ENCODE measurements at regions not wholly inside any gene's neighbourhood (a gene's known extent, or its start where the extent isn't known, plus 50 kb on each side); places are given as distances from the start of the nearest gene placed in this dataset.

DNA sequence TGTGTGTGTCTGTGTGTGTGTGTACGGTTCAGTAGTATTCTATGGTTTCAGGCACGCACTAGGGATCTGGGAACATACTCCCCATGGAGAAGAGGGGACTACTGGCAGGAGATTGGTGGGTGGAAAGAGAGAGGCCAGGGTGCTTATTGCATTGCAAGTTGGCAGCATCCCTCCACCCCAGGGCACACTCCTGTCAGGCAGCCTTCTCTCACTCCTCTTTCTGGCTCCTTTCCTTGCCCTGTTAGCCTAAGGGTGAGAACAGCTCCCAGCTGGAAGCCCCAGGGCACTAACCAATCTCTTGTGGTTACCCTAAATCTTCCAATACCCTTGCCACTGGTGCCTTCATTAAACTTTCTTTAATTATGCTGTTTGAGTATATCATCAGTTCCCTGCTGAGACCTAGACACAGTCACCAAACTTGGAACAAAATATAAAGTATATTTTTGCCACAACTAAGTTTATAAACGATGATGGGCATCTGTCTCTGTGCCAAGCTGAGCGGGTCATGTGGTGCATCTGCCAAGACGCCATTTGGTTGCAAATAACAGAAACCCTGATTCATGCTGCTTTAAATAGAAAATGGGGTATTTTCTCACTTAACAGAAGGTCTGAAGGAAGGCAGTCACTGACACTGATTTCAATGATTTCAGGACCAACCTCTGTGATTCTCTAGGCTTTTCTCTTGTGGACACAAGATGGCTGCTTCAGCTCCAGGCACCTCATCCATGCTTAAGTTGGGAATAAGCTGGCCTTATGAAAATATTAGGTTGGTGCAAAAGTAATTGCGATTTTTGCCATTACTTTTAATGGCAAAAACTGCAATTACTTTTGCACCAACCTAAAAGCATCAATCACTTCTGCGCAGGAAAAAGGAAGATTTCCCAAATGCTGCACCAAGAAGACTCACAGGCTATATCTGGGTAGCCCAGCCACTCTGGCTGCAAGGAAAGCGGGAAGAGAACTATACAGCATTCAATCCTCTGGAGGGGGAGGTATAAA is 476.9 kb upstream of the PROK2 start:
- H3K4me3 ChIP-seq: no peak overlapping the region
- ATAC-seq: no peak
- H3K36me3 ChIP-seq: no peaks in the 10 kb centered on the region
- H3K9me3 ChIP-seq: no peaks in the 10 kb centered on the region
- 73 to 78% methylated on average over 6 to 8 of the region's 8 CpGs for WGBS, 2 donors (ENCODE audit: low coverage in 1 of 2)
- no peaks in the 10 kb centered on the region for H3K27me3 ChIP-seq
- TF ChIP-seq POLR2A (IDR thresholded peaks at IDR 0.05): no peak
- TF ChIP-seq, protein P1, sequence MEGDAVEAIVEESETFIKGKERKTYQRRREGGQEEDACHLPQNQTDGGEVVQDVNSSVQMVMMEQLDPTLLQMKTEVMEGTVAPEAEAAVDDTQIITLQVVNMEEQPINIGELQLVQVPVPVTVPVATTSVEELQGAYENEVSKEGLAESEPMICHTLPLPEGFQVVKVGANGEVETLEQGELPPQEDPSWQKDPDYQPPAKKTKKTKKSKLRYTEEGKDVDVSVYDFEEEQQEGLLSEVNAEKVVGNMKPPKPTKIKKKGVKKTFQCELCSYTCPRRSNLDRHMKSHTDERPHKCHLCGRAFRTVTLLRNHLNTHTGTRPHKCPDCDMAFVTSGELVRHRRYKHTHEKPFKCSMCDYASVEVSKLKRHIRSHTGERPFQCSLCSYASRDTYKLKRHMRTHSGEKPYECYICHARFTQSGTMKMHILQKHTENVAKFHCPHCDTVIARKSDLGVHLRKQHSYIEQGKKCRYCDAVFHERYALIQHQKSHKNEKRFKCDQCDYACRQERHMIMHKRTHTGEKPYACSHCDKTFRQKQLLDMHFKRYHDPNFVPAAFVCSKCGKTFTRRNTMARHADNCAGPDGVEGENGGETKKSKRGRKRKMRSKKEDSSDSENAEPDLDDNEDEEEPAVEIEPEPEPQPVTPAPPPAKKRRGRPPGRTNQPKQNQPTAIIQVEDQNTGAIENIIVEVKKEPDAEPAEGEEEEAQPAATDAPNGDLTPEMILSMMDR (IDR thresholded peaks at IDR 0.05): no peak
- no peak overlapping the region for H3K27ac ChIP-seq
- H3K4me1 ChIP-seq: peaks cover 0 to 28% (median 2%) of the 10 kb centered on the region in 3 donors

DNA sequence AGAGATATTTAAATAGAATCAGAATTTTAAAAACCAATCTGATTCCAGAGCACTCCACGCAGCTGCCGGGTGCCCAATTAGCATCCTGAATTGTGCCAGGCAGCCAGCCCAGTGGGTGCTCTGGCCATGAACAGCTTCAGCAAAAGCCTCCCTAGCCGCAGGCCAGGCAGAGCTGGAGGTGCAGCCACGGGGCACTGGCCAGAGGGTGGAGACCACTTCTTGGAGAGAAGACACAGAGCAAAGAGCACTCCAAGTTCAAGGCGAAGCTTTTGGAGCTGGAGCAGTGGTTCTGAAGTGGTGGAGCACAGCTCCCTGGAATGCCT is 475.6 kb upstream of the PROK2 start:
- Histone ChIP-seq H3K4me1 (peaks cover 0 to 41% (median 11%) of the 10 kb centered on the region in 3 donors), H3K27ac (no peak overlapping the region), H3K27me3 (no peaks in the 10 kb centered on the region), H3K9me3 (no peaks in the 10 kb centered on the region), H3K36me3 (no peaks in the 10 kb centered on the region), H3K4me3 (no peak overlapping the region)
- ATAC-seq: no peak
- WGBS, 2 donors (ENCODE audit: low coverage in 1 of 2): 100% methylated on average over 1 of the region's 5 CpGs; no CpG with 5 or more reads in 1 of the 2 donors
- TF ChIP-seq POLR2AphosphoS5 (IDR thresholded peaks at IDR 0.05) (no peak), POLR2A (IDR thresholded peaks at IDR 0.05) (no peak)
- TF ChIP-seq, protein P1 (IDR thresholded peaks at IDR 0.05): no peak

- no peak for ATAC-seq
- no peaks in the 10 kb centered on the region for H3K9me3 ChIP-seq
- H3K36me3 ChIP-seq: no peaks in the 10 kb centered on the region
- no peaks in the 10 kb centered on the region for H3K27me3 ChIP-seq
- H3K4me3 ChIP-seq: no peak overlapping the region
- TF ChIP-seq POLR2AphosphoS5 (IDR thresholded peaks at IDR 0.05) (no peak), EP300 (IDR thresholded peaks at IDR 0.05) (no peak), POLR2A (IDR thresholded peaks at IDR 0.05) (no peak)
- TF ChIP-seq, protein P1 (IDR thresholded peaks at IDR 0.05): no peak
- H3K4me1 ChIP-seq: peaks cover 0 to 47% (median 17%) of the 10 kb centered on the region in 3 donors
- WGBS, 2 donors (ENCODE audit: low coverage in 1 of 2): 95 to 100% methylated on average over 1 to 5 of the region's 7 CpGs
- H3K27ac ChIP-seq: no peak overlapping the region
These were observed 475.0 kb upstream of the PROK2 start for GRCh38 chr3:72259755-72260587.

DNA sequence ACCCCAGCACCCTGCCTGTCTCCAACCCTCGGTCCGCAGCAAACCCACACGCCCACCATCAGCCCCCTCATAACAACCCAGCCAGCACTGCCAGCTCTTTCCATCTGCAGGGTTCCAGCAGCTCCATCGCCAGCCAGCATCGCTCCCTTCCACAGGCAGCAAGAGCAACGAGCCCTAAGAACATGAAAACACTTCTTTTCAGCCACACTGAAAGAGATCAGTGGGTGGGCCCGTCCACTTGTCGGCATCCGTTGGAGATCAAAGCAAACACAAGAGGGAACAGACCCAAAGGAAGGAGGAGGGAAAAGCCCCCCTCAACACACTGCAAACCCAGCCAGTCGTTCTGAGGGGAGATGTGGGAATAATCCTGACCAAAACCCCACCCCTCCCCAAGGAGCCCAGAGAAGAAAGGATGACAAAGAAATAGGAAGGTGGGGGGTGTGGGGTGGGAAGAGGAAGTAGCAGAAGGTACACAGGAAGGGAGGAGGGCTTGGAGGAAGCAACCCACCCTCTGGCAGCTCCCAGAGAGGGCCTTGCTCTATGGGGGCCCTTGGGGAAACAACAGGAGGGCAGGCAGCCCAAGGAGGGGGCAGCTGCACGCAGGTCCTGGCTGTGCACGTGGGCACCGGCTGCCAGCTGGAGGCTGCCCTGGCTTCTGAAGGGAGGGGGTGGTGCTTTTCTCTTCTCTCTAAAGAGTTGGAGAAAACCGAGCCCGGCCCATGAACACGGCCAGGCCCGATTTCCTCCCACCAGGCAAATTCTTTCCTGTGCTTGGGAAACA is 473.6 kb upstream of the PROK2 start:
- WGBS, 2 donors (ENCODE audit: low coverage in 1 of 2): 45 to 54% methylated on average over 6 to 9 of the region's 17 CpGs
- no peak overlapping the region for H3K27ac ChIP-seq
- H3K27me3 ChIP-seq: no peaks in the 10 kb centered on the region
- ATAC-seq: no peak
- H3K9me3 ChIP-seq: no peaks in the 10 kb centered on the region
- H3K4me1 ChIP-seq: peaks cover 0 to 51% (median 18%) of the 10 kb centered on the region in 3 donors
- TF ChIP-seq POLR2A (IDR thresholded peaks at IDR 0.05) (no peak), POLR2AphosphoS5 (IDR thresholded peaks at IDR 0.05) (no peak), EP300 (IDR thresholded peaks at IDR 0.05) (no peak)
- TF ChIP-seq, protein P1 (IDR thresholded peaks at IDR 0.05): no peak
- H3K4me3 ChIP-seq: no peak overlapping the region
- H3K36me3 ChIP-seq: no peaks in the 10 kb centered on the region

All from gastroesophageal sphincter (tissue), 4 donors.